ENCODE measurements at regions not wholly inside any gene's neighbourhood (a gene's known extent, or its start where the extent isn't known, plus 50 kb on each side); places are given as distances from the start of the nearest gene placed in this dataset.

DNA sequence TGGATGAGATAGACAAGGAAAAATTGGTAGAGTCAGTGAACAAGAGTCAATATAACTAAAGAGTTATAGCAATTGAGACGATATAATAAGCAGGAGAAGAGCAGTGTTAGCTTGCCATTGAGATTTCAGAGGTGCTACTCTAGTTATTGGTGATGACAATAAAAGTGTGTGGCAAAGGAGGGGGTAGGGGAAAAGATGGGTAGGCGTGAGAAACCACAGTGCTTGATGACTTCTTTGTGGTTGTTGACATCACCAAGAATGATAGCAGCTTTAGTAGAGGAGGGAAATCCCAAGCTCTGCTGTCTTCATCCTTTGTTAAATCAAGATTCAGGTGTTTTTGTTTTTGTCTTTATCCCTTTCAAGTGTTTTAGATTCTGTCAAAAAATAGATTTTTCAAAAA is 179.9 kb upstream of the PPP3CA start:
- TF ChIP-seq, protein P1, sequence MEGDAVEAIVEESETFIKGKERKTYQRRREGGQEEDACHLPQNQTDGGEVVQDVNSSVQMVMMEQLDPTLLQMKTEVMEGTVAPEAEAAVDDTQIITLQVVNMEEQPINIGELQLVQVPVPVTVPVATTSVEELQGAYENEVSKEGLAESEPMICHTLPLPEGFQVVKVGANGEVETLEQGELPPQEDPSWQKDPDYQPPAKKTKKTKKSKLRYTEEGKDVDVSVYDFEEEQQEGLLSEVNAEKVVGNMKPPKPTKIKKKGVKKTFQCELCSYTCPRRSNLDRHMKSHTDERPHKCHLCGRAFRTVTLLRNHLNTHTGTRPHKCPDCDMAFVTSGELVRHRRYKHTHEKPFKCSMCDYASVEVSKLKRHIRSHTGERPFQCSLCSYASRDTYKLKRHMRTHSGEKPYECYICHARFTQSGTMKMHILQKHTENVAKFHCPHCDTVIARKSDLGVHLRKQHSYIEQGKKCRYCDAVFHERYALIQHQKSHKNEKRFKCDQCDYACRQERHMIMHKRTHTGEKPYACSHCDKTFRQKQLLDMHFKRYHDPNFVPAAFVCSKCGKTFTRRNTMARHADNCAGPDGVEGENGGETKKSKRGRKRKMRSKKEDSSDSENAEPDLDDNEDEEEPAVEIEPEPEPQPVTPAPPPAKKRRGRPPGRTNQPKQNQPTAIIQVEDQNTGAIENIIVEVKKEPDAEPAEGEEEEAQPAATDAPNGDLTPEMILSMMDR (IDR thresholded peaks at IDR 0.05): no peak
- TF ChIP-seq POLR2A (IDR thresholded peaks at IDR 0.05): no peak

Data from adrenal gland (tissue), 5 donors.